Keratinocyte (primary cell): ENCODE measurements at regions not wholly inside any gene's neighbourhood (a gene's known extent, or its start where the extent isn't known, plus 50 kb on each side); places are given as distances from the start of the nearest gene placed in this dataset.

Experiments used
- CTCF ChIP-seq, 3 experiments: IDR thresholded peaks in 1 of 3; conservative IDR thresholded peaks in 1 of 3; optimal IDR thresholded peaks in 1 of 3; 2 replicates in 2 of 3; 3 replicates in 1 of 3; pipeline versions ENCODE3 to v1.5.1; 2011; ENCODE audit warnings: low read length in 3 of 3, mild to moderate bottlenecking in 3 of 3, moderate library complexity in 2 of 3, control low read depth in 1 of 3, inconsistent platforms in 1 of 3; ENCODE audit not compliant: insufficient read depth in 2 of 3; ENCODE audit errors: extremely low read depth in 1 of 3
- EZH2 ChIP-seq: IDR thresholded peaks from one replicate; pipeline ENCODE4 v1.6.1; 2012; ENCODE audit warnings: inconsistent platforms, mild to moderate bottlenecking, low read length, moderate library complexity

- TF ChIP-seq CTCF (optimal IDR thresholded peaks at IDR 0.05 in 1 of 3, IDR thresholded peaks at IDR 0.05 in 1 of 3, conservative IDR thresholded peaks at IDR 0.05 in 1 of 3; ENCODE audit: extremely low read depth in 1 of 3, insufficient read depth in 2 of 3, low read length in 3 of 3) (no peak), EZH2 (no peak)
These were observed 113.8 kb upstream of the DLX2 start for GRCh38 chr2:172216477-172216876.
